H9 (cell line): ENCODE measurements at regions not wholly inside any gene's neighbourhood (a gene's known extent, or its start where the extent isn't known, plus 50 kb on each side); places are given as distances from the start of the nearest gene placed in this dataset.

Source experiments
- DNase-seq: peaks from one replicate; pipeline ENCODE4 v3.0.0-alpha.2; 2017
- H2AFZ ChIP-seq: one replicate; pipeline ENCODE4 v1.6.1; 2013; ENCODE audit warnings: mild to moderate bottlenecking, low read length, control low read depth, moderate library complexity
- H2AK5ac ChIP-seq: 2 replicates; pipeline ENCODE4 v1.6.1; 2013; ENCODE audit warnings: low read length, control low read depth, mixed read lengths; ENCODE audit not compliant: insufficient read length
- H2BK120ac ChIP-seq: one replicate; pipeline ENCODE4 v1.6.1; 2013; ENCODE audit warnings: low read depth, mild to moderate bottlenecking, low read length, control low read depth, inconsistent platforms; ENCODE audit not compliant: poor library complexity, severe bottlenecking
- H2BK12ac ChIP-seq: 2 replicates; pipeline ENCODE4 v1.6.1; 2013; ENCODE audit warnings: low read length, control low read depth, mixed read lengths, low read depth; ENCODE audit not compliant: insufficient read length
- H2BK15ac ChIP-seq: 2 replicates; pipeline ENCODE4 v1.6.1; 2013; ENCODE audit warnings: low read depth, low read length, control low read depth
- H2BK20ac ChIP-seq: one replicate; pipeline ENCODE4 v1.6.1; 2013; ENCODE audit warnings: low read depth, mild to moderate bottlenecking, low read length, control low read depth, inconsistent platforms; ENCODE audit not compliant: poor library complexity, severe bottlenecking
- H2BK5ac ChIP-seq: 2 replicates; pipeline ENCODE4 v1.6.1; 2013; ENCODE audit warnings: low read length, control low read depth, mixed read lengths; ENCODE audit not compliant: insufficient read length
- H3K14ac ChIP-seq: 2 replicates; pipeline ENCODE4 v1.6.1; 2013; ENCODE audit warnings: low read length, control low read depth; ENCODE audit not compliant: insufficient read depth
- H3K18ac ChIP-seq: 2 replicates; pipeline ENCODE4 v1.6.1; 2013; ENCODE audit warnings: low read depth, mild to moderate bottlenecking, mixed read lengths, low read length, control low read depth; ENCODE audit not compliant: insufficient read length
- H3K23ac ChIP-seq: 2 replicates; pipeline ENCODE4 v1.6.1; 2013; ENCODE audit warnings: low read length, control low read depth, mixed read lengths, low read depth; ENCODE audit not compliant: insufficient read length
- H3K23me2 ChIP-seq: 2 replicates; pipeline ENCODE4 v1.6.1; 2013; ENCODE audit warnings: low read depth, mild to moderate bottlenecking, mixed read lengths, low read length, control low read depth; ENCODE audit not compliant: insufficient read length, poor library complexity, severe bottlenecking
- H3K27ac ChIP-seq: 2 replicates; pipeline ENCODE4 v1.5.1; 2013; ENCODE audit warnings: low read length, control low read depth, mixed read lengths, low read depth; ENCODE audit not compliant: insufficient read length
- H3K27me3 ChIP-seq: 2 replicates; pipeline ENCODE4 v1.6.1; 2013; ENCODE audit warnings: low read length, control low read depth, inconsistent platforms; ENCODE audit not compliant: insufficient read depth
- H3K4ac ChIP-seq: 2 replicates; pipeline ENCODE4 v1.6.1; 2013; ENCODE audit warnings: low read depth, mild to moderate bottlenecking, control low read depth, inconsistent platforms, low read length, moderate library complexity
- H3K4me1 ChIP-seq: 2 replicates; pipeline ENCODE4 v1.6.1; 2013; ENCODE audit warnings: low read length, control low read depth, inconsistent platforms; ENCODE audit not compliant: insufficient read depth
- H3K4me2 ChIP-seq: 2 replicates; pipeline ENCODE4 v1.6.1; 2013; ENCODE audit warnings: low read length, control low read depth, mixed read lengths; ENCODE audit not compliant: insufficient read length, insufficient read depth
- H3K56ac ChIP-seq: 2 replicates; pipeline ENCODE4 v1.6.1; 2013; ENCODE audit warnings: low read depth, mild to moderate bottlenecking, mixed read lengths, low read length, control low read depth; ENCODE audit not compliant: insufficient read length
- H3K79me1 ChIP-seq: 2 replicates; pipeline ENCODE4 v1.6.1; 2013; ENCODE audit warnings: low read depth, mild to moderate bottlenecking, moderate library complexity, low read length, control low read depth, inconsistent platforms; ENCODE audit not compliant: insufficient read depth, poor library complexity, severe bottlenecking
- H3K79me2 ChIP-seq: 2 replicates; pipeline ENCODE4 v1.6.1; 2013; ENCODE audit warnings: low read length, control low read depth, inconsistent platforms; ENCODE audit not compliant: insufficient read depth
- H3K9ac ChIP-seq: 2 replicates; pipeline ENCODE4 v1.6.1; 2013; ENCODE audit warnings: low read length, control low read depth, mixed read lengths; ENCODE audit not compliant: insufficient read length; ENCODE audit errors: extremely low read depth
- H3K9me3 ChIP-seq: one replicate; pipeline ENCODE4 v1.6.1; 2013; ENCODE audit warnings: low read depth, low read length, inconsistent platforms; ENCODE audit not compliant: control insufficient read depth
- H3T11ph ChIP-seq: one replicate; pipeline ENCODE4 v1.6.1; 2013; ENCODE audit warnings: mild to moderate bottlenecking, low read length, control low read depth, inconsistent platforms
- H4K20me1 ChIP-seq: one replicate; pipeline ENCODE4 v1.6.1; 2013; ENCODE audit not compliant: control insufficient read depth, insufficient read length, insufficient read depth
- H4K5ac ChIP-seq: 2 replicates; pipeline ENCODE4 v1.6.1; 2013; ENCODE audit warnings: low read depth, mild to moderate bottlenecking, mixed read lengths, low read length, control low read depth; ENCODE audit not compliant: insufficient read length
- H4K8ac ChIP-seq: replicated peaks from 2 replicates; pipeline ENCODE4 v1.6.1; 2013; ENCODE audit warnings: low read length, control low read depth, mixed read lengths, low read depth; ENCODE audit not compliant: insufficient read length
- H4K91ac ChIP-seq: 2 replicates; pipeline ENCODE4 v1.6.1; 2013; ENCODE audit warnings: low read depth, mild to moderate bottlenecking, moderate library complexity, mixed read lengths, low read length, control low read depth; ENCODE audit not compliant: insufficient read length
- H3K27ac Mint-ChIP-seq, 3 experiments: 2 replicates in 2 of 3; 3 replicates in 1 of 3; pipeline ENCODE4 v1.8.0; 2020 to 2021; ENCODE audit warnings: mixed read lengths in 3 of 3, mild to moderate bottlenecking in 1 of 3, moderate library complexity in 1 of 3
- H3K27me3 Mint-ChIP-seq: 2 replicates; pipeline ENCODE4 v1.8.0; 2021; ENCODE audit warnings: low read depth, mild to moderate bottlenecking, moderate library complexity, mixed read lengths
- H3K36me3 Mint-ChIP-seq, 3 experiments: 2 replicates in 2 of 3; 3 replicates in 1 of 3; pipeline ENCODE4 v1.8.0; 2020 to 2021; ENCODE audit warnings: low read depth in 3 of 3, mixed read lengths in 3 of 3; ENCODE audit not compliant: insufficient read depth in 1 of 3
- H3K4me1 Mint-ChIP-seq, 2 experiments: 2 replicates each; pipeline ENCODE4 v1.8.0; 2020; ENCODE audit warnings: mixed read lengths in 2 of 2
- H3K4me3 Mint-ChIP-seq, 2 experiments: 2 replicates in 1 of 2; 3 replicates in 1 of 2; pipeline ENCODE4 v1.8.0; 2020 to 2021; ENCODE audit warnings: mild to moderate bottlenecking in 2 of 2, mixed read lengths in 2 of 2, moderate library complexity in 1 of 2
- H3K9me3 Mint-ChIP-seq, 2 experiments: 2 replicates in 1 of 2; 3 replicates in 1 of 2; pipeline ENCODE4 v1.8.0; 2020; ENCODE audit warnings: mild to moderate bottlenecking in 2 of 2, mixed read lengths in 2 of 2, moderate library complexity in 1 of 2
- WGBS: extraction: QIAGEN DNeasy Blood & Tissue Kit; methylation state at CpG from one replicate; pipeline ENCODE4 v1.1.7; 2013; ENCODE audit warnings: missing lambda C conversion rate, low lambda C conversion rate, mixed read lengths; ENCODE audit not compliant: insufficient read length; ENCODE audit errors: extremely low coverage; 5-methylcytosine and 5-hydroxymethylcytosine counted together
- TF ChIP-seq, protein P1 (sequence below): fragments of 200-600 bp; sonication (generic); conservative IDR thresholded peaks from 3 replicates; pipeline ENCODE4 v1.8.0; 2021; ENCODE audit warnings: antibody characterized with exemption, mild to moderate bottlenecking

DNA sequence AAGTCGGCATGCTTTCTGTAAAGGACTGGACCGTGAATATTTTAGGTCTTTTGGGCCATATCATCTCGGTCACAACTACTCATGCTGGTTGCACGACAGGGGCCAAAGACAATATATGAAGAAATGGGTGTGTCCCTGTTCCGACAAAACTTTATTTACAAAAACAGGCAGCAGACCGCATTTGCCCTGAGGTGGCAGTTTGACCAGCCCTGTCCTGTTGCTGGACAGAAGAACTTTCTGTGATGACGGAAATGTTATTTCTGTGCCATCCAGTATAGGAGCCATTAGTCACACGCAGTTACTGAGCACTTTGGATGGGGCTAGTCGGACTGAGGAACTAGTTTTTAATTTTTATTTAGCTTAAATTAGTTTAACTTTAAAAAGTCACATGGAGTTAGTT is 112.8 kb upstream of the CARD11 start:
- no peaks in the 10 kb centered on the region for H3K27me3 ChIP-seq
- no peaks in the 10 kb centered on the region for H3K23me2 ChIP-seq
- H2BK15ac ChIP-seq = no peak overlapping the region
- no peak overlapping the region for H2AFZ ChIP-seq
- no peak overlapping the region for H3K27ac ChIP-seq
- H2BK5ac ChIP-seq = no peak overlapping the region
- H3K18ac ChIP-seq = no peak overlapping the region
- H2BK20ac ChIP-seq = no peak overlapping the region
- no peaks in the 10 kb centered on the region for H3K79me1 ChIP-seq
- H3K4ac ChIP-seq = no peak overlapping the region
- no peak overlapping the region for H4K5ac ChIP-seq
- H2AK5ac ChIP-seq = no peak overlapping the region
- no peak overlapping the region for H3K14ac ChIP-seq
- Mint-ChIP-seq H3K36me3 (no peaks in the 10 kb centered on the region; a peak in 1 of 7 replicates), H3K27me3 (no peaks in the 10 kb centered on the region), H3K4me3 (no peak overlapping the region), H3K9me3 (peaks cover 5 to 7% of the 10 kb centered on the region in 2 experiments), H3K27ac (no peak overlapping the region), H3K4me1 (peaks cover 11 to 17% of the 10 kb centered on the region in 2 experiments)
- DNase-seq = no peak
- H3K4me2 ChIP-seq = no peak overlapping the region
- no peak overlapping the region for H3K56ac ChIP-seq
- H2BK12ac ChIP-seq = no peak overlapping the region
- no peaks in the 10 kb centered on the region for H3K4me1 ChIP-seq
- H4K20me1 ChIP-seq = no peaks in the 10 kb centered on the region
- no peaks in the 10 kb centered on the region for H3K79me2 ChIP-seq
- no CpG with 5 or more reads among the region's 9 CpGs for WGBS
- no peak overlapping the region for H4K8ac ChIP-seq
- TF ChIP-seq, protein P1, sequence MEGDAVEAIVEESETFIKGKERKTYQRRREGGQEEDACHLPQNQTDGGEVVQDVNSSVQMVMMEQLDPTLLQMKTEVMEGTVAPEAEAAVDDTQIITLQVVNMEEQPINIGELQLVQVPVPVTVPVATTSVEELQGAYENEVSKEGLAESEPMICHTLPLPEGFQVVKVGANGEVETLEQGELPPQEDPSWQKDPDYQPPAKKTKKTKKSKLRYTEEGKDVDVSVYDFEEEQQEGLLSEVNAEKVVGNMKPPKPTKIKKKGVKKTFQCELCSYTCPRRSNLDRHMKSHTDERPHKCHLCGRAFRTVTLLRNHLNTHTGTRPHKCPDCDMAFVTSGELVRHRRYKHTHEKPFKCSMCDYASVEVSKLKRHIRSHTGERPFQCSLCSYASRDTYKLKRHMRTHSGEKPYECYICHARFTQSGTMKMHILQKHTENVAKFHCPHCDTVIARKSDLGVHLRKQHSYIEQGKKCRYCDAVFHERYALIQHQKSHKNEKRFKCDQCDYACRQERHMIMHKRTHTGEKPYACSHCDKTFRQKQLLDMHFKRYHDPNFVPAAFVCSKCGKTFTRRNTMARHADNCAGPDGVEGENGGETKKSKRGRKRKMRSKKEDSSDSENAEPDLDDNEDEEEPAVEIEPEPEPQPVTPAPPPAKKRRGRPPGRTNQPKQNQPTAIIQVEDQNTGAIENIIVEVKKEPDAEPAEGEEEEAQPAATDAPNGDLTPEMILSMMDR = no peak
- H3K23ac ChIP-seq = no peak overlapping the region
- H3K9ac ChIP-seq = no peak overlapping the region
- H4K91ac ChIP-seq = no peak overlapping the region
- no peak overlapping the region for H3T11ph ChIP-seq
- H2BK120ac ChIP-seq = no peak overlapping the region
- H3K9me3 ChIP-seq = no peaks in the 10 kb centered on the region
